HG02852 (cell line): ENCODE measurements at regions not wholly inside any gene's neighbourhood (a gene's known extent, or its start where the extent isn't known, plus 50 kb on each side); places are given as distances from the start of the nearest gene placed in this dataset.

ENCODE experiments used
- ATAC-seq: cut with Tn5 transposase; IDR thresholded peaks from one replicate; pipeline ENCODE4 v1.9.1; 2021; ENCODE audit warnings: mild to moderate bottlenecking, moderate library complexity; ENCODE audit not compliant: unreplicated experiment

GRCh38 chr4:66639361-66639760, 905.9 kb downstream of the CENPC start:
- ATAC-seq: no peak

- no peak for ATAC-seq
Measured at GRCh38 chr4:66636349-66636748, 909.0 kb downstream of the CENPC start.

- ATAC-seq: no peak
Measured at GRCh38 chr4:66633477-66633876, 911.8 kb downstream of the CENPC start.

- ATAC-seq: no peak
Measured at GRCh38 chr4:66629927-66630326, 915.4 kb downstream of the CENPC start.

- no peak for ATAC-seq
Measured at GRCh38 chr4:66628146-66628545, 917.2 kb downstream of the CENPC start.

GRCh38 chr4:66625480-66625879, 919.8 kb downstream of the CENPC start:
- ATAC-seq: no peak

GRCh38 chr4:66613591-66613990, 931.7 kb downstream of the CENPC start:
- no peak for ATAC-seq

GRCh38 chr4:66609014-66609413, 936.3 kb downstream of the CENPC start:
- no peak for ATAC-seq

GRCh38 chr4:66606908-66607307, 936.6 kb upstream of the EPHA5 start:
- ATAC-seq: no peak

- no peak for ATAC-seq
Measured at GRCh38 chr4:66606215-66606614, 935.9 kb upstream of the EPHA5 start.

- ATAC-seq: no peak
Measured at GRCh38 chr4:66604192-66604591, 933.9 kb upstream of the EPHA5 start.

GRCh38 chr4:66602622-66603021, 932.3 kb upstream of the EPHA5 start:
- no peak for ATAC-seq

- ATAC-seq: no peak
Measured at GRCh38 chr4:66591968-66592367, 921.7 kb upstream of the EPHA5 start.

- no peak for ATAC-seq
Measured at GRCh38 chr4:66590488-66591215, 920.4 kb upstream of the EPHA5 start.

- no peak for ATAC-seq
Measured at GRCh38 chr4:66589183-66589582, 918.9 kb upstream of the EPHA5 start.

GRCh38 chr4:66585767-66586166, 915.5 kb upstream of the EPHA5 start:
- no peak for ATAC-seq

GRCh38 chr4:66577922-66578321, 907.6 kb upstream of the EPHA5 start:
- ATAC-seq: no peak

- ATAC-seq: no peak
Measured at GRCh38 chr4:66575008-66575696, 904.9 kb upstream of the EPHA5 start.

- ATAC-seq: no peak
Measured at GRCh38 chr4:66574145-66574978, 904.1 kb upstream of the EPHA5 start.

- ATAC-seq: no peak
Measured at GRCh38 chr4:66572949-66573348, 902.7 kb upstream of the EPHA5 start.

GRCh38 chr4:66571145-66571695, 900.9 kb upstream of the EPHA5 start:
- no peak for ATAC-seq
